Endothelial cell of umbilical vein (primary cell): ENCODE measurements at regions not wholly inside any gene's neighbourhood (a gene's known extent, or its start where the extent isn't known, plus 50 kb on each side); places are given as distances from the start of the nearest gene placed in this dataset.

Experiments used
- BruUV-seq: library from RNA; stranded (reverse); fragments of 400-500 nt; replicated peaks from 2 replicates; lab custom pipeline; 2021; lab: Mats Ljungman, UMichigan
- CTCF ChIA-PET: fragments of 300-600, 350-600 bp; sonication (Branson Sonifier 250); formaldehyde crosslinking; loops from one replicate; lab custom pipeline; 2021; ENCODE audit warnings: antibody characterized with exemption, inconsistent platforms; lab: Charles Lee
- POLR2A ChIA-PET: fragments of 300-600, 350-600 bp; sonication (Branson Sonifier 250); formaldehyde crosslinking; loops from one replicate; lab custom pipeline; 2021; ENCODE audit warnings: antibody characterized with exemption, inconsistent platforms; lab: Charles Lee
- DNase-seq: peaks from one replicate; pipeline ENCODE4 v3.0.0-alpha.2; 2011; ENCODE audit warnings: low read depth, low spot score
- FAIRE-seq: peaks from 2 replicates; lab custom pipeline; 2011; peaks lifted over from hg19 to GRCh38; lab: Jason Lieb, UNC
- H2AFZ ChIP-seq: 2 replicates; pipeline ENCODE4 v1.6.0; 2012; ENCODE audit warnings: low read depth, low read length, control low read depth, inconsistent platforms
- H3K27ac ChIP-seq: 2 replicates; pipeline ENCODE4 v1.5.1; 2011; ENCODE audit warnings: low read depth, mild to moderate bottlenecking, control low read depth, low read length, moderate library complexity; ENCODE audit not compliant: insufficient read depth
- H3K27me3 ChIP-seq, 2 experiments: 2 replicates each; pipeline versions ENCODE4 v1.6.0 to v1.6.1; 2011; ENCODE audit warnings: low read length in 2 of 2, mixed read lengths in 1 of 2; ENCODE audit not compliant: control insufficient read depth in 2 of 2, insufficient read depth in 2 of 2
- H3K36me3 ChIP-seq, 2 experiments: 2 replicates in 1 of 2; 3 replicates in 1 of 2; pipeline ENCODE4 v1.5.1; 2011; ENCODE audit warnings: low read length in 2 of 2, mild to moderate bottlenecking in 1 of 2, moderate library complexity in 1 of 2; ENCODE audit not compliant: control insufficient read depth in 2 of 2, insufficient read depth in 2 of 2; ENCODE audit errors: extremely low read depth in 1 of 2
- H3K4me1 ChIP-seq: 3 replicates; pipeline ENCODE4 v1.5.1; 2011; ENCODE audit warnings: mild to moderate bottlenecking, low read length; ENCODE audit not compliant: control insufficient read depth, insufficient read depth; ENCODE audit errors: extremely low read depth
- H3K4me2 ChIP-seq: 2 replicates; pipeline ENCODE4 v1.6.1; 2011; ENCODE audit warnings: low read length, control low read depth, mixed read lengths; ENCODE audit not compliant: insufficient read depth
- H3K4me3 ChIP-seq, 3 experiments: fragments of 200-600 bp in 1 of 3; sonication (generic), shearing (Covaris generic) in 1 of 3; replicated peaks in 1 of 3; 2 replicates each; pipeline ENCODE4 v1.5.1; 2011 to 2016; ENCODE audit warnings: control low read depth in 3 of 3, low read length in 3 of 3, mild to moderate bottlenecking in 2 of 3, inconsistent platforms in 1 of 3, low read depth in 1 of 3, moderate library complexity in 1 of 3; ENCODE audit not compliant: insufficient read depth in 1 of 3
- H3K79me2 ChIP-seq: 2 replicates; pipeline ENCODE4 v1.6.0; 2012; ENCODE audit warnings: low read length, inconsistent platforms; ENCODE audit not compliant: control insufficient read depth, insufficient read depth
- H3K9ac ChIP-seq: replicated peaks from 2 replicates; pipeline ENCODE3; 2011; ENCODE audit warnings: low read length, control low read depth; ENCODE audit not compliant: insufficient read depth; ENCODE audit errors: extremely low read depth
- H3K9me1 ChIP-seq: replicated peaks from 3 replicates; pipeline ENCODE4 v1.6.0; 2011; ENCODE audit warnings: mild to moderate bottlenecking, low read length; ENCODE audit not compliant: control insufficient read depth, insufficient read depth; ENCODE audit errors: extremely low read depth
- H3K9me3 ChIP-seq: replicated peaks from 2 replicates; pipeline ENCODE4 v1.5.1; 2012; ENCODE audit warnings: low read length, inconsistent platforms; ENCODE audit not compliant: control insufficient read depth, insufficient read depth
- H4K20me1 ChIP-seq: replicated peaks from 2 replicates; pipeline ENCODE3; 2011; ENCODE audit warnings: mild to moderate bottlenecking, low read length; ENCODE audit not compliant: control insufficient read depth, insufficient read depth; ENCODE audit errors: extremely low read depth
- EZH2 ChIP-seq: IDR thresholded peaks from 2 replicates; pipeline ENCODE4 v1.6.1; 2012; ENCODE audit warnings: borderline replicate concordance, low read depth, mild to moderate bottlenecking, moderate library complexity, low read length, inconsistent platforms; ENCODE audit not compliant: severe bottlenecking
- FOS ChIP-seq: IDR thresholded peaks from 2 replicates; pipeline ENCODE4 v1.6.1; 2011; ENCODE audit warnings: mild to moderate bottlenecking, low read length, moderate library complexity, borderline replicate concordance; ENCODE audit not compliant: insufficient read depth
- JUN ChIP-seq: IDR thresholded peaks from 2 replicates; pipeline ENCODE4 v1.6.1; 2011; ENCODE audit warnings: borderline replicate concordance, low read depth; ENCODE audit not compliant: insufficient read length, insufficient read depth
- MYC ChIP-seq: IDR thresholded peaks from one replicate; pipeline ENCODE4 v1.6.1; 2011; ENCODE audit warnings: mild to moderate bottlenecking, low read depth, low read length
- POLR2A ChIP-seq: IDR thresholded peaks from 2 replicates; pipeline ENCODE4 v1.6.1; 2012; ENCODE audit warnings: low read depth, mild to moderate bottlenecking, control low read depth, low read length
- POLR2AphosphoS5 ChIP-seq: IDR thresholded peaks from 2 replicates; pipeline ENCODE4 v1.6.1; 2012; ENCODE audit warnings: low read depth, mild to moderate bottlenecking, control low read depth, low read length, moderate library complexity; ENCODE audit not compliant: insufficient read depth
- dilution Hi-C: fragments of 300-500 bp; cut with MboI; formaldehyde crosslinking; loops from one replicate; pipeline ENCODE4 v1.15.0; 2019; ENCODE audit warnings: low sequenced_read_pairs; ENCODE audit not compliant: extremely low pct_ligation_motif_present
- intact Hi-C: fragments of 100-400 bp; cut with micrococcal nuclease; formaldehyde crosslinking; loops from one replicate; pipeline ENCODE4 v1.10.0; 2022
- TF ChIP-seq, protein P1 (sequence below): IDR thresholded peaks from 2 replicates; pipeline ENCODE4 v1.6.1; 2011; ENCODE audit not compliant: insufficient read depth, insufficient read length
- TF ChIP-seq, protein P2 (sequence below), 2 donors: IDR thresholded peaks; 1 replicate in 1 of 2; 2 replicates in 1 of 2; pipeline ENCODE4 v1.5.1; 2011; ENCODE audit warnings: low read length in 2 of 2, mild to moderate bottlenecking in 2 of 2, moderate library complexity in 2 of 2, control low read depth in 1 of 2, inconsistent platforms in 1 of 2, low read depth in 1 of 2; ENCODE audit not compliant: insufficient read depth in 1 of 2; ENCODE audit errors: extremely low read depth in 1 of 2

DNA sequence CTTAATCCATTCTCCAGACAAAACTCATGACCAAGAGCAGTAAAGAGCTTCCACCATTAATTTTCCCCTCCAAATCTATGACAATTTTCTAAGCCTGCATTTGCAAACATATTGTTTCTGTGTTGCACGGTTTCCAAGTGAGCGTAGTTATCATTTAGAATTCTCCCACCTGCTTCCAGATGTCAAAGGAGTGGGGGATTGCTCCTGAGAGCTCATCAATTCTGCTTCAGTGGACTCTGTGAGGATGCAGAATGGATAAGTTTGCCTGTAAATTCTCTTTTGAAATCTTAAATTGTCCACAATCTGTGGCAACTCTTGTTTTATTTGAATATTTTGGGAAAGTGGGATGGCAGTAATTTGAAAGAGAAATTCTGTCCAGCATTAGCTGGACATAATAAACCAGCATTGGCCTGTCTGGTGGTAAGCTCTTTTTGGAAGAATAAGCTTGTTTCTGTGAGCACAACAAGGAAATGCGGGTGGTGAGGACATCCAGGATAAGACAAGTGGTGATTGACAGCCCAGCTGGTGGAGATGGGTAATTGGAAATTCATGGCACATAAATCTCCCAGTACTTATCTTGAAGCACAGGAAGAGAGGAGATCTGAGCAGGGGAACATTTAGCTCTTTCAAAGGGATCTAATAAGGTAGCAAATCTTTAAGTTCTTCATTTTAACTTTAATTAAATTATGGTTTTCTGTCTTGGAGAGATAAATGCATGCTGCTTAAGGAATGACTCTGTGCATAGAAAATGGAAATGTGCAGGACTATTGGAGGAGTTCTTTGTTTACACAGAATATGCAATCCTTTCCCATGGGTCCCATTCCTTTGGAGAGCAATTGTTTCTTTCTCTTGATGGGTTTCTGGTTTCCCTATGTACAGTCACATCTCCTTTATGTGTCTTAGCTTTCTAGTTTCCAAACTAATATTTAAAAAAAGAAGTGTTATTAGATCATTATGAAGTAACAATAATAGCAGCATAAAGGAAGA lies 73.2 kb downstream of the FAT3 start:
- ChIA-PET POLR2A (no interaction called here), CTCF (no interaction called here)
- H3K9me3 ChIP-seq = no peaks in the 10 kb centered on the region
- TF ChIP-seq EZH2 = no peak
- no peak for TF ChIP-seq POLR2AphosphoS5
- no peak for TF ChIP-seq JUN
- no peak for TF ChIP-seq FOS
- no peak for TF ChIP-seq POLR2A
- no peak for TF ChIP-seq MYC
- TF ChIP-seq, protein P1, sequence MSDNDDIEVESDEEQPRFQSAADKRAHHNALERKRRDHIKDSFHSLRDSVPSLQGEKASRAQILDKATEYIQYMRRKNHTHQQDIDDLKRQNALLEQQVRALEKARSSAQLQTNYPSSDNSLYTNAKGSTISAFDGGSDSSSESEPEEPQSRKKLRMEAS = no peak
- TF ChIP-seq, protein P2, sequence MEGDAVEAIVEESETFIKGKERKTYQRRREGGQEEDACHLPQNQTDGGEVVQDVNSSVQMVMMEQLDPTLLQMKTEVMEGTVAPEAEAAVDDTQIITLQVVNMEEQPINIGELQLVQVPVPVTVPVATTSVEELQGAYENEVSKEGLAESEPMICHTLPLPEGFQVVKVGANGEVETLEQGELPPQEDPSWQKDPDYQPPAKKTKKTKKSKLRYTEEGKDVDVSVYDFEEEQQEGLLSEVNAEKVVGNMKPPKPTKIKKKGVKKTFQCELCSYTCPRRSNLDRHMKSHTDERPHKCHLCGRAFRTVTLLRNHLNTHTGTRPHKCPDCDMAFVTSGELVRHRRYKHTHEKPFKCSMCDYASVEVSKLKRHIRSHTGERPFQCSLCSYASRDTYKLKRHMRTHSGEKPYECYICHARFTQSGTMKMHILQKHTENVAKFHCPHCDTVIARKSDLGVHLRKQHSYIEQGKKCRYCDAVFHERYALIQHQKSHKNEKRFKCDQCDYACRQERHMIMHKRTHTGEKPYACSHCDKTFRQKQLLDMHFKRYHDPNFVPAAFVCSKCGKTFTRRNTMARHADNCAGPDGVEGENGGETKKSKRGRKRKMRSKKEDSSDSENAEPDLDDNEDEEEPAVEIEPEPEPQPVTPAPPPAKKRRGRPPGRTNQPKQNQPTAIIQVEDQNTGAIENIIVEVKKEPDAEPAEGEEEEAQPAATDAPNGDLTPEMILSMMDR (IDR thresholded peaks at IDR 0.05; ENCODE audit: extremely low read depth in 1 of 2, insufficient read depth in 1 of 2, low read depth in 1 of 2, low read length in 2 of 2) = no peak
- no TSS peak for BruUV-seq
- no peaks in the 10 kb centered on the region for H3K36me3 ChIP-seq
- H3K4me3 ChIP-seq = no peak overlapping the region
- no peaks in the 10 kb centered on the region for H4K20me1 ChIP-seq
- H2AFZ ChIP-seq = no peak overlapping the region
- no peaks in the 10 kb centered on the region for H3K27me3 ChIP-seq
- H3K9ac ChIP-seq = no peak overlapping the region
- H3K4me1 ChIP-seq = no peaks in the 10 kb centered on the region
- no peaks in the 10 kb centered on the region for H3K9me1 ChIP-seq
- no peaks in the 10 kb centered on the region for H3K79me2 ChIP-seq
- intact Hi-C loops (no loop called here), dilution Hi-C loops (no loop called here)
- no peak for DNase-seq
- H3K27ac ChIP-seq = no peak overlapping the region
- no peak overlapping the region for H3K4me2 ChIP-seq
- FAIRE-seq = no peak
